Loucy (cell line): ENCODE measurements at regions not wholly inside any gene's neighbourhood (a gene's known extent, or its start where the extent isn't known, plus 50 kb on each side); places are given as distances from the start of the nearest gene placed in this dataset.

Source experiments
- EZH2phosphoT487 ChIP-seq: fragments of 200-600 bp; IDR thresholded peaks from 2 replicates; pipeline ENCODE4 v1.6.1; 2018; ENCODE audit warnings: antibody characterized with exemption, mild to moderate bottlenecking, moderate library complexity, borderline replicate concordance
- TF ChIP-seq, protein P1 (sequence below): fragments of 200-600 bp; sonication (generic); conservative IDR thresholded peaks from 2 replicates; pipeline ENCODE4 v1.5.1; 2014; ENCODE audit warnings: mild to moderate bottlenecking, antibody characterized with exemption, low read length

GRCh38 chr1:69244211-69244610 lies 323.5 kb upstream of the LRRC7 start:
- TF ChIP-seq, protein P1, sequence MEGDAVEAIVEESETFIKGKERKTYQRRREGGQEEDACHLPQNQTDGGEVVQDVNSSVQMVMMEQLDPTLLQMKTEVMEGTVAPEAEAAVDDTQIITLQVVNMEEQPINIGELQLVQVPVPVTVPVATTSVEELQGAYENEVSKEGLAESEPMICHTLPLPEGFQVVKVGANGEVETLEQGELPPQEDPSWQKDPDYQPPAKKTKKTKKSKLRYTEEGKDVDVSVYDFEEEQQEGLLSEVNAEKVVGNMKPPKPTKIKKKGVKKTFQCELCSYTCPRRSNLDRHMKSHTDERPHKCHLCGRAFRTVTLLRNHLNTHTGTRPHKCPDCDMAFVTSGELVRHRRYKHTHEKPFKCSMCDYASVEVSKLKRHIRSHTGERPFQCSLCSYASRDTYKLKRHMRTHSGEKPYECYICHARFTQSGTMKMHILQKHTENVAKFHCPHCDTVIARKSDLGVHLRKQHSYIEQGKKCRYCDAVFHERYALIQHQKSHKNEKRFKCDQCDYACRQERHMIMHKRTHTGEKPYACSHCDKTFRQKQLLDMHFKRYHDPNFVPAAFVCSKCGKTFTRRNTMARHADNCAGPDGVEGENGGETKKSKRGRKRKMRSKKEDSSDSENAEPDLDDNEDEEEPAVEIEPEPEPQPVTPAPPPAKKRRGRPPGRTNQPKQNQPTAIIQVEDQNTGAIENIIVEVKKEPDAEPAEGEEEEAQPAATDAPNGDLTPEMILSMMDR = no peak
- TF ChIP-seq EZH2phosphoT487 = no peak
